ENCODE measurements at regions not wholly inside any gene's neighbourhood (a gene's known extent, or its start where the extent isn't known, plus 50 kb on each side); places are given as distances from the start of the nearest gene placed in this dataset.

DNA sequence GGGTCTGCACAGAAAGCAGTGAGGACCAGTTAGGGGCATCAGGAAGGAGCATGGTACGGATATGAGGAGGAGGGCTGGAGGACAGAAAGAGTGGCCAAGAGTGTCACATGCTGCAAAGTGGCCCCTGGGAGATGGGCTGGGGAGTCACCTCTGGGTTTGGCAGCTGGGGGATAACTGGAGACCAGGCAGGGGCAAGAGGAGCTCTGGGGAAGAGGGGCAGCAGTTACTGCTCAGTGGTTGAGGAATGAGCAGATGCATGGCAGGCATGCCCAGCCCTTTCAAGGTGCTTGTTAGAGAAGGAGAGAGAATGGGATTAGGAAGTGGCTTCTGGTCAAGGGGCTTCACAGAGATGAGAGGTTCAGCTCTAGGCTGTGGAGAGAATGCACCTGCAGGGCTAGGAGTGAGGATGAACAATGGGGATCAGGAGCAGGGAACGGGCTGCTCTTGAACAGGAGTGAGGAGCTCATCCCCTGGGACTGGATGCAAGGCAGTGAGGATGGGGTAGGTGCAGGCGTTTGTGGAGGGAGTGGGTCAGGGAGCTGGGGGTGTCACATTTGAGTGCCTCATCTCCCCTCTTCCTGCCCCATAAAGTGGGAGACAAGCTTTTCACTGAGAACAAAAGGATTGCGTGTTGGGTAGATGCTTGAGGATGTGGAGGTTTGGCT, 127.5 kb downstream of the PAPOLA start:
- Histone ChIP-seq H3K9me3 (ENCODE audit: insufficient read depth, low read depth, low read length) (0 out of 2 replicates have a peak, but pooled peaks cover 3% of the 10 kb centered on the region), H3K4me3 (ENCODE audit: low read length) (no peak overlapping the region), H3K9ac (ENCODE audit: low read depth, low read length) (no peak overlapping the region), H3K27ac (ENCODE audit: low read depth, low read length) (no peak overlapping the region), H3K4me1 (ENCODE audit: insufficient read depth, low read length) (no peaks in the 10 kb centered on the region), H3K36me3 (ENCODE audit: insufficient read depth, low read length) (no peaks in the 10 kb centered on the region), H3K27me3 (ENCODE audit: insufficient read depth, low read length) (no peaks in the 10 kb centered on the region)
- WGBS = 69% methylated on average over 4 of the region's 4 CpGs

DNA sequence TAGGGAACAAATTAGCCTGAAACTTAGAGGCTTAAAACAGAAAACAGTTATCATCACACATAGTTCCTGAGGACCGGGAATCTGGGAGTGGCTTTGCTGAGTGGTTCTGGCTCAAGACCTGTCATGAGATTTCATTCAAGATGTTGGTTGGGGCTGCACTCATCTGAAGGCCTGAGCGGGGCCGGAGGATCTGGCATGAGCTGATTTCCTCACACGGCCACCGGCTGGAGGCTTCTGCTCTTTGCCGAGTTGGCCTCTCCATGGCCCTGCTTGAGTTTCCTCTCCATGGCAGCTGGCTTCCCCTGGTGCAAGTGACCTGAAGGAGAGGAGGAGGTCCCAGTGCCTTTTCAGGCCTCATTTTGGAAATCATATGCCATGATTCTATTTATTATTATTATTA, 128.1 kb downstream of the PAPOLA start:
- no peak overlapping the region for H3K27ac ChIP-seq (ENCODE audit: low read depth, low read length)
- no peaks in the 10 kb centered on the region for H3K4me1 ChIP-seq (ENCODE audit: insufficient read depth, low read length)
- H3K4me3 ChIP-seq (ENCODE audit: low read length) = no peak overlapping the region
- 0 out of 2 replicates have a peak, but pooled peaks cover 3% of the 10 kb centered on the region for H3K9me3 ChIP-seq (ENCODE audit: insufficient read depth, low read depth, low read length)
- H3K36me3 ChIP-seq (ENCODE audit: insufficient read depth, low read length) = no peaks in the 10 kb centered on the region
- 96% methylated on average over 6 of the region's 6 CpGs for WGBS
- H3K9ac ChIP-seq (ENCODE audit: low read depth, low read length) = no peak overlapping the region
- no peaks in the 10 kb centered on the region for H3K27me3 ChIP-seq (ENCODE audit: insufficient read depth, low read length)

GRCh38 chr14:96631030-96631429, 128.8 kb downstream of the PAPOLA start:
- 0 out of 2 replicates have a peak, but pooled peaks cover 3% of the 10 kb centered on the region for H3K9me3 ChIP-seq (ENCODE audit: insufficient read depth, low read depth, low read length)
- H3K9ac ChIP-seq (ENCODE audit: low read depth, low read length) = no peak overlapping the region
- H3K36me3 ChIP-seq (ENCODE audit: insufficient read depth, low read length) = no peaks in the 10 kb centered on the region
- 78% methylated on average over 5 of the region's 5 CpGs for WGBS
- no peak overlapping the region for H3K27ac ChIP-seq (ENCODE audit: low read depth, low read length)
- H3K4me3 ChIP-seq (ENCODE audit: low read length) = no peak overlapping the region
- H3K4me1 ChIP-seq (ENCODE audit: insufficient read depth, low read length) = no peaks in the 10 kb centered on the region
- H3K27me3 ChIP-seq (ENCODE audit: insufficient read depth, low read length) = no peaks in the 10 kb centered on the region

DNA sequence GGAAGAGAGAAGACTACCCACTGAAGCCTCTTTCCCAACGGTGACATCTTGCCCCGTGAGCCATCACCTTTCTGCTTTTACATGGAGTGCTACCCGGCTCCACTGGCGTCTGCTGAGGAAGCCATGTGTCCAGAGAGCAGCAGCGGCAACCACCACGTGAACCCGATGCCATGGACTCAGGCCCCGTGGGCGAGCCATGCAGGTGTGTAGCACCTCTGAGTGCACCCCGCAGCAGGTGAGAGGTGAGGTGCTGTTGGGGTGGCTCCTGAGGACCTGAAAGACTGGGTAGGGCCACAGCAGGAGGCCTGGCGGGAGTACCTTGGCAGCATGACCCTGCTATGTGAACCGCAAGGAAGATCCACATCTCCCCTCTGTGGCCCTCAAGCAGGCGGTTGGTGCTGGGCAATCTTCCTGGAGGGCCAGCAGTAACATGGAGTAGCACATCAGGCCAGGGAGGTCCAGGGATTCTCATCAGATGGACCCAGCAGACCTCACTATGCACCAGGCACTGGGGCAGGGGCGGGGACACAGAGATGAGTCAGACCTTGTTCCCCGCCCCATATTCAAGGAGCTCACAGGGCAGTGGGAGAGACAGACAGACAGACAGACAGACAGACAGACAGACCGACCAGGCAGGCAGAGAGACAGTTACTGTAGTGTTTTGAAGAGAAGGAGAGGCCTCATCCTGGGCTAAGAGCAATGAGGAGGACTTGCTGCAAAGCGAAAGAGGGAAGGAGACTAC, 129.6 kb downstream of the PAPOLA start:
- no peak overlapping the region for H3K4me3 ChIP-seq (ENCODE audit: low read length)
- 0 out of 2 replicates have a peak, but pooled peaks cover 3% of the 10 kb centered on the region for H3K9me3 ChIP-seq (ENCODE audit: insufficient read depth, low read depth, low read length)
- no peaks in the 10 kb centered on the region for H3K36me3 ChIP-seq (ENCODE audit: insufficient read depth, low read length)
- WGBS = 87% methylated on average over 16 of the region's 17 CpGs
- H3K4me1 ChIP-seq (ENCODE audit: insufficient read depth, low read length) = no peaks in the 10 kb centered on the region
- no peaks in the 10 kb centered on the region for H3K27me3 ChIP-seq (ENCODE audit: insufficient read depth, low read length)
- no peak overlapping the region for H3K9ac ChIP-seq (ENCODE audit: low read depth, low read length)
- no peak overlapping the region for H3K27ac ChIP-seq (ENCODE audit: low read depth, low read length)

DNA sequence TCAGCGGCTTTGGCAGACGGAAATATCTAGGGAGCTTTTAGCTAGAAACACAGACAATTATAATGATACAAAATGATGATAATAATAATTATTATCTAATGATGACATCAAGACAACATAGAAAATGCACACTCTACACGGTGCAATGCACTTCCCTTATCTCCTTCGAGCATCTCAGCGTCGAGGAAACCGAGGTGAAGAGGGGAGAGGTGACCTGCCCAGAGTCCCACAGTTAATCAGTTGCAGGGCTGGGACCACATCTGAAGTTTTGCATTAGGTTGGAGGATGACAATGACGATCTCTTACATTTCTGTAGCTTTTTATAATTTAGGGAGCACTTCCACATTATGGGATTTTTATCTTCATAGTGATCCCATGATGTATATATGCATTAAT, 130.2 kb downstream of the PAPOLA start:
- 0 out of 2 replicates have a peak, but pooled peaks cover 3% of the 10 kb centered on the region for H3K9me3 ChIP-seq (ENCODE audit: insufficient read depth, low read depth, low read length)
- no peak overlapping the region for H3K4me3 ChIP-seq (ENCODE audit: low read length)
- WGBS = 87% methylated on average over 5 of the region's 8 CpGs
- H3K27ac ChIP-seq (ENCODE audit: low read depth, low read length) = no peak overlapping the region
- no peaks in the 10 kb centered on the region for H3K27me3 ChIP-seq (ENCODE audit: insufficient read depth, low read length)
- H3K36me3 ChIP-seq (ENCODE audit: insufficient read depth, low read length) = no peaks in the 10 kb centered on the region
- no peaks in the 10 kb centered on the region for H3K4me1 ChIP-seq (ENCODE audit: insufficient read depth, low read length)
- no peak overlapping the region for H3K9ac ChIP-seq (ENCODE audit: low read depth, low read length)

GRCh38 chr14:96633096-96633495, 130.9 kb downstream of the PAPOLA start:
- no peak overlapping the region for H3K9ac ChIP-seq (ENCODE audit: low read depth, low read length)
- H3K36me3 ChIP-seq (ENCODE audit: insufficient read depth, low read length) = no peaks in the 10 kb centered on the region
- 0 out of 2 replicates have a peak, but pooled peaks cover 3% of the 10 kb centered on the region for H3K9me3 ChIP-seq (ENCODE audit: insufficient read depth, low read depth, low read length)
- WGBS = 62% methylated on average over 2 of the region's 2 CpGs
- no peaks in the 10 kb centered on the region for H3K27me3 ChIP-seq (ENCODE audit: insufficient read depth, low read length)
- H3K4me1 ChIP-seq (ENCODE audit: insufficient read depth, low read length) = no peaks in the 10 kb centered on the region
- H3K27ac ChIP-seq (ENCODE audit: low read depth, low read length) = no peak overlapping the region
- no peak overlapping the region for H3K4me3 ChIP-seq (ENCODE audit: low read length)

GRCh38 chr14:96634481-96634880, 132.3 kb downstream of the PAPOLA start:
- Histone ChIP-seq H3K27ac (ENCODE audit: low read depth, low read length) (no peak overlapping the region), H3K4me3 (ENCODE audit: low read length) (no peak overlapping the region), H3K9ac (ENCODE audit: low read depth, low read length) (no peak overlapping the region), H3K36me3 (ENCODE audit: insufficient read depth, low read length) (no peaks in the 10 kb centered on the region), H3K9me3 (ENCODE audit: insufficient read depth, low read depth, low read length) (0 out of 2 replicates have a peak, but pooled peaks cover 3% of the 10 kb centered on the region), H3K27me3 (ENCODE audit: insufficient read depth, low read length) (no peaks in the 10 kb centered on the region), H3K4me1 (ENCODE audit: insufficient read depth, low read length) (no peaks in the 10 kb centered on the region)
- 89% methylated on average over 9 of the region's 9 CpGs for WGBS

GRCh38 chr14:96634896-96635295, 132.7 kb downstream of the PAPOLA start:
- no peaks in the 10 kb centered on the region for H3K36me3 ChIP-seq (ENCODE audit: insufficient read depth, low read length)
- no peak overlapping the region for H3K4me3 ChIP-seq (ENCODE audit: low read length)
- 0 out of 2 replicates have a peak, but pooled peaks cover 3% of the 10 kb centered on the region for H3K9me3 ChIP-seq (ENCODE audit: insufficient read depth, low read depth, low read length)
- no peaks in the 10 kb centered on the region for H3K4me1 ChIP-seq (ENCODE audit: insufficient read depth, low read length)
- H3K27me3 ChIP-seq (ENCODE audit: insufficient read depth, low read length) = no peaks in the 10 kb centered on the region
- H3K9ac ChIP-seq (ENCODE audit: low read depth, low read length) = no peak overlapping the region
- no peak overlapping the region for H3K27ac ChIP-seq (ENCODE audit: low read depth, low read length)
- WGBS = 90% methylated on average over 5 of the region's 5 CpGs

DNA sequence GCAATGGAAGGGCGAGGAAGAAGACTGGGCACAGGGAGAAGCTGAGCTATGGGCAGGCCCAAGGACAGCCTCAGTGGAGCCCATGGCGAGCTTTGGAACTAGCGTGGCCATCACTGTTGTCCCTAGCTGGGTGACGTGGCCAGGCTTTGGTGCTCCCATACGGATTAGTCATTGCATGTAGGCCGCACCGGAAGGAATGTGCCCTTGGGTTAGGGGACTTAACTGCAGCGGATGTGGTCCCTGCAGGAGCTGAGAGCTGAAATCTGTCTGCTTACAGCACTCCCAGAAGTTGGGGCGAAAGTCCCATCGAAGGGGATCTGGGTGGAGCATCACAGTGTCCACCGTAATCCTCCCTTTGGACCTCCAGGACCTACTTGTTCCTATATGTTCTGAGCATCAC, 133.7 kb downstream of the PAPOLA start:
- Histone ChIP-seq H3K4me3 (ENCODE audit: low read length) (no peak overlapping the region), H3K9ac (ENCODE audit: low read depth, low read length) (no peak overlapping the region), H3K4me1 (ENCODE audit: insufficient read depth, low read length) (no peaks in the 10 kb centered on the region), H3K9me3 (ENCODE audit: insufficient read depth, low read depth, low read length) (no peaks in the 10 kb centered on the region), H3K27ac (ENCODE audit: low read depth, low read length) (no peak overlapping the region), H3K27me3 (ENCODE audit: insufficient read depth, low read length) (no peaks in the 10 kb centered on the region), H3K36me3 (ENCODE audit: insufficient read depth, low read length) (no peaks in the 10 kb centered on the region)
- 91% methylated on average over 11 of the region's 11 CpGs for WGBS

DNA sequence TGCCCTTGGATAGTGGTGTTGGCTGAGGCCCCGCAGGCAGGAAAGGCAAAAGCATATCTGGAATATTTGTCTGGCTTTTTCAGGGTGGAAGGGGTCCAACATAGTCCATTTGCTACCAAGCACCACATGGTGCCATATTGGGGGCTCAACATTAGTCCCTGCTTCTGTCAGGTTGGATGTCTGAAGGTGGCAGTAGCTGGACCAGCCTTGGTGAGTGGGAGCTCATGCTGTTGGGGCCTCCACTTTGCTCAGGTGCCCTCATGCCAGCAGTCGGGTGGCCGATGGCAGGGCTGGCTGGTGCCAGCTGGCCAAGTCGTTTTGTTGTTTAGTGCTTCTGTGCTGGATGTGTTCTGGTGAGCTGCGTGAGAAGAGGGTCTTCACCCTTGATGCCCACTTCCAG, 135.3 kb downstream of the PAPOLA start:
- 91% methylated on average over 5 of the region's 5 CpGs for WGBS
- Histone ChIP-seq H3K27ac (ENCODE audit: low read depth, low read length) (no peak overlapping the region), H3K36me3 (ENCODE audit: insufficient read depth, low read length) (no peaks in the 10 kb centered on the region)

DNA sequence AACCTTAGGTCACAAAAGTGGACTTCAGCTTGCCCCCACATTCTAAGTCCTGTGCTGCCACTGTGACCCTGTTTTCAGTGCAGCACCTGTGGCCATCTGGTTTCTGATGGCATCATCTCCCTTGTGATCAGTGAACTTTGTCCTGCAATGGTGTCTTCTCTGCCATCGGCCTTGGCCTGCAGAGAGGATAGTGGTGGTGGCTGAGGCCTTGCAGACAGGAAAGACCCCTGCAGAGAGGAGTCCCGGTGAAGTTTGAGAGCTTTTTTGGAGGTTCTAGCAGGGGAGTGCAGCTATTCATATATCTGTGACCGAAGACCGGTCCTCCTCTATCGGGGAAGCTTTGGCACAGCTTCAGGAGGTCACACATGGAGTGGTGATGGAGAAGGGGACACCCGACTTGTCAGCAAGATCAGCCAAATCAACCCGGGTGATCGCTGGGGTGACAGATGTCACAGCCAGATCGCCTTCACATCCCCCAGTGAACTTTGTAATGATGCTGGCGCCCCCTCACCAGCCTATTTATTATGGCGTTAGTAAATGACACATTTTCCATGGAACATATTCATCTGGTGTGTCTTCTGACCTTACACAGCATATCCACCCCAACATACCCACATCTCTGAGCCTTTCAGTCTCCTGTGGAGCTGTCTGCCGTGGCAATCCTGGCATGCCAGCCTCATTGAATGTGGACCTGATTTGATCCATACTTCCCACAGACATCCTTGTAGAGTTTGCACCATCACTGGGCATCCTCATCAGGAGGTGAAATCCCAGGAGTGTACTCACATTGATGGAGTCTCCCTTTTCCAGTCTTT, 136.1 kb downstream of the PAPOLA start:
- Histone ChIP-seq H3K4me3 (ENCODE audit: low read length) (no peak overlapping the region), H3K36me3 (ENCODE audit: insufficient read depth, low read length) (no peaks in the 10 kb centered on the region), H3K27me3 (ENCODE audit: insufficient read depth, low read length) (no peaks in the 10 kb centered on the region), H3K9ac (ENCODE audit: low read depth, low read length) (no peak overlapping the region), H3K4me1 (ENCODE audit: insufficient read depth, low read length) (no peaks in the 10 kb centered on the region), H3K27ac (ENCODE audit: low read depth, low read length) (no peak overlapping the region), H3K9me3 (ENCODE audit: insufficient read depth, low read depth, low read length) (no peaks in the 10 kb centered on the region)
- 81% methylated on average over 12 of the region's 12 CpGs for WGBS

More for the DNA sequence above, 135.3 kb downstream of the PAPOLA start:
- Histone ChIP-seq H3K9ac (ENCODE audit: low read depth, low read length) (no peak overlapping the region), H3K9me3 (ENCODE audit: insufficient read depth, low read depth, low read length) (no peaks in the 10 kb centered on the region), H3K4me1 (ENCODE audit: insufficient read depth, low read length) (no peaks in the 10 kb centered on the region), H3K27me3 (ENCODE audit: insufficient read depth, low read length) (no peaks in the 10 kb centered on the region), H3K4me3 (ENCODE audit: low read length) (no peak overlapping the region)
